AG08395 (cell line): ENCODE measurements at regions not wholly inside any gene's neighbourhood (a gene's known extent, or its start where the extent isn't known, plus 50 kb on each side); places are given as distances from the start of the nearest gene placed in this dataset.
"Not testable (repeated sequence)": the region's sequence is repeated elsewhere in the genome, so short reads cannot be mapped to it uniquely, and the experiment has no call there.

ENCODE experiments used
- DNase-seq: peaks from one replicate; pipeline ENCODE4 v3.0.0; 2012; ENCODE audit warnings: mixed read lengths, low spot score

GRCh38 chr18:54433368-54433767 is 75.7 kb downstream of the C18orf54 start:
- DNase-seq: no peak

GRCh38 chr18:54433857-54434256 is 76.2 kb downstream of the C18orf54 start:
- no peak for DNase-seq

- no peak for DNase-seq
These were observed 76.7 kb downstream of the C18orf54 start for GRCh38 chr18:54434453-54434852.

GRCh38 chr18:54436501-54436900 is 78.8 kb downstream of the C18orf54 start:
- DNase-seq: no peak

- DNase-seq: no peak
These were observed 82.6 kb downstream of the C18orf54 start for GRCh38 chr18:54440292-54440691.

- peak; percentile 48 for DNase-seq
These were observed 86.7 kb downstream of the C18orf54 start for GRCh38 chr18:54444319-54444914.

GRCh38 chr18:54453996-54454395 is 96.3 kb downstream of the C18orf54 start:
- no peak for DNase-seq

- no peak for DNase-seq
These were observed 107.8 kb downstream of the C18orf54 start for GRCh38 chr18:54465502-54465901.

- no peak for DNase-seq
These were observed 108.7 kb downstream of the C18orf54 start for GRCh38 chr18:54466248-54467005.

- no peak for DNase-seq
These were observed 111.7 kb upstream of the DYNAP start for GRCh38 chr18:54479365-54479764.

- DNase-seq: no peak
These were observed 110.4 kb upstream of the DYNAP start for GRCh38 chr18:54480616-54481015.

GRCh38 chr18:54502451-54502850 is 88.6 kb upstream of the DYNAP start:
- not testable (repeated sequence) for DNase-seq

- DNase-seq: no peak
These were observed 87.7 kb upstream of the DYNAP start for GRCh38 chr18:54503131-54503894.

- no peak for DNase-seq
These were observed 84.4 kb upstream of the DYNAP start for GRCh38 chr18:54506516-54507261.

GRCh38 chr18:54509793-54510192 is 81.3 kb upstream of the DYNAP start:
- DNase-seq: no peak

- no peak for DNase-seq
These were observed 75.9 kb upstream of the DYNAP start for GRCh38 chr18:54515149-54515548.

GRCh38 chr18:54517521-54517920 is 73.5 kb upstream of the DYNAP start:
- DNase-seq: no peak

- no peak for DNase-seq
These were observed 69.2 kb upstream of the DYNAP start for GRCh38 chr18:54521846-54522245.

GRCh38 chr18:54528942-54529376 is 62.1 kb upstream of the DYNAP start:
- DNase-seq: no peak

GRCh38 chr18:54529444-54529843 is 61.6 kb upstream of the DYNAP start:
- no peak for DNase-seq

- DNase-seq: no peak
These were observed 60.8 kb upstream of the DYNAP start for GRCh38 chr18:54530285-54530684.

GRCh38 chr18:54531402-54532065 is 59.5 kb upstream of the DYNAP start:
- no peak for DNase-seq
